HFFc6 (cell line): ENCODE measurements at regions not wholly inside any gene's neighbourhood (a gene's known extent, or its start where the extent isn't known, plus 50 kb on each side); places are given as distances from the start of the nearest gene placed in this dataset.

Experiments
- DNase-seq: peaks from one replicate; pipeline ENCODE4 v3.0.0-alpha.2; 2018
- H3K27ac Mint-ChIP-seq: 2 replicates; pipeline ENCODE4 v1.8.0; 2020; ENCODE audit warnings: mild to moderate bottlenecking, mixed read lengths
- H3K27me3 Mint-ChIP-seq: 2 replicates; pipeline ENCODE4 v1.8.0; 2021; ENCODE audit warnings: mild to moderate bottlenecking, moderate library complexity, mixed read lengths; ENCODE audit not compliant: insufficient read depth
- H3K36me3 Mint-ChIP-seq: 2 replicates; pipeline ENCODE4 v1.8.0; 2021; ENCODE audit warnings: low read depth, mixed read lengths
- H3K4me1 Mint-ChIP-seq: 2 replicates; pipeline ENCODE4 v1.8.0; 2020; ENCODE audit warnings: low read depth, mixed read lengths
- H3K4me3 Mint-ChIP-seq: 2 replicates; pipeline ENCODE4 v1.8.0; 2020; ENCODE audit warnings: mild to moderate bottlenecking, moderate library complexity, mixed read lengths
- H3K9me3 Mint-ChIP-seq: 2 replicates; pipeline ENCODE4 v1.8.0; 2020; ENCODE audit warnings: mild to moderate bottlenecking, mixed read lengths
- TF ChIP-seq, protein P1 (sequence below): fragments of 200-600 bp; sonication (generic); IDR thresholded peaks from 2 replicates; pipeline ENCODE4 v1.5.0; 2021; ENCODE audit warnings: antibody characterized with exemption, mild to moderate bottlenecking

DNA sequence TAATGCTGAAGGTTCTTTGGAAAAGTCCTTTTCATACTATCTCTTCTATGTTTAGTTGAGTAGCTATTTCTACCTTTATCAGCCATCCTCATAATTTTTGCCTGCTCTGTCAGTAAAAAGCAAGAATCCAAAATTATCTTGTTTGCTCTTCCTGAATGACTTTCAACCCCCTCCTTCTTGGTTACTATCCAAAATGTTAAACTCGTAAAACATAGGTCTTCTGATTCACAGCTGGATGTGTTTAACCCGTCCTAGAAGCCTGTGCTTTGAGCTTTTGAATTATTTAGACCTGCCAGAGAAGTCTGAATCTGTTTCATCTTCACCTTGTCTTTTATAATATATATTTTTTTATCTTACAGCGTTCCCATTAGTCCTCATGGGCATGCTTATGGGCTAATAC lies 136.4 kb upstream of the MDFIC start:
- H3K27ac Mint-ChIP-seq = no peak overlapping the region
- H3K36me3 Mint-ChIP-seq = no peaks in the 10 kb centered on the region
- no peak overlapping the region for H3K4me3 Mint-ChIP-seq
- peaks cover 3% of the 10 kb centered on the region for H3K27me3 Mint-ChIP-seq
- TF ChIP-seq, protein P1, sequence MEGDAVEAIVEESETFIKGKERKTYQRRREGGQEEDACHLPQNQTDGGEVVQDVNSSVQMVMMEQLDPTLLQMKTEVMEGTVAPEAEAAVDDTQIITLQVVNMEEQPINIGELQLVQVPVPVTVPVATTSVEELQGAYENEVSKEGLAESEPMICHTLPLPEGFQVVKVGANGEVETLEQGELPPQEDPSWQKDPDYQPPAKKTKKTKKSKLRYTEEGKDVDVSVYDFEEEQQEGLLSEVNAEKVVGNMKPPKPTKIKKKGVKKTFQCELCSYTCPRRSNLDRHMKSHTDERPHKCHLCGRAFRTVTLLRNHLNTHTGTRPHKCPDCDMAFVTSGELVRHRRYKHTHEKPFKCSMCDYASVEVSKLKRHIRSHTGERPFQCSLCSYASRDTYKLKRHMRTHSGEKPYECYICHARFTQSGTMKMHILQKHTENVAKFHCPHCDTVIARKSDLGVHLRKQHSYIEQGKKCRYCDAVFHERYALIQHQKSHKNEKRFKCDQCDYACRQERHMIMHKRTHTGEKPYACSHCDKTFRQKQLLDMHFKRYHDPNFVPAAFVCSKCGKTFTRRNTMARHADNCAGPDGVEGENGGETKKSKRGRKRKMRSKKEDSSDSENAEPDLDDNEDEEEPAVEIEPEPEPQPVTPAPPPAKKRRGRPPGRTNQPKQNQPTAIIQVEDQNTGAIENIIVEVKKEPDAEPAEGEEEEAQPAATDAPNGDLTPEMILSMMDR = no peak
- no peaks in the 10 kb centered on the region for H3K9me3 Mint-ChIP-seq
- H3K4me1 Mint-ChIP-seq = peaks cover 23% of the 10 kb centered on the region
- no peak for DNase-seq

DNA sequence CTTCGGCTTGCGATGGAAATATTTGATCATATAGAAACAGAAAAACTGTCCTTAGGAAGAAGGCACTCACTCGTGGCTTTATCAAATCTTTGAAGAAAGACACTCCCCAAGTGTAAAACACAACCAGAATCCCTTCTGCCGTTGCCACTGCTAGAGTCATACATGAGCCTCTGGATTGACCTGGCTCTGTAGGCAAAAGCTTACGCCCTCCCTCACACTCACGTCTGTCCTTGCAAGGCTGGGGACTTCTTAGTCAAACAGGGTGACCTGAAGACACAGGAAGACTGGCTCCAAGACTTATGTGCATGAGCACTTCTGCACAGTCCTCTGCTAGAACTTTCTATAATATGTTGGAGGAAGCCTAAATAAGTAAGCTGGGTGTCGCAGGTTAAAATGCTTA lies 135.4 kb upstream of the MDFIC start:
- TF ChIP-seq, protein P1 = no peak
- no peak overlapping the region for H3K4me3 Mint-ChIP-seq
- H3K36me3 Mint-ChIP-seq = no peaks in the 10 kb centered on the region
- H3K27ac Mint-ChIP-seq = no peak overlapping the region
- H3K9me3 Mint-ChIP-seq = no peaks in the 10 kb centered on the region
- peaks cover 30% of the 10 kb centered on the region for H3K4me1 Mint-ChIP-seq
- H3K27me3 Mint-ChIP-seq = peaks cover 3% of the 10 kb centered on the region
- no peak for DNase-seq

DNA sequence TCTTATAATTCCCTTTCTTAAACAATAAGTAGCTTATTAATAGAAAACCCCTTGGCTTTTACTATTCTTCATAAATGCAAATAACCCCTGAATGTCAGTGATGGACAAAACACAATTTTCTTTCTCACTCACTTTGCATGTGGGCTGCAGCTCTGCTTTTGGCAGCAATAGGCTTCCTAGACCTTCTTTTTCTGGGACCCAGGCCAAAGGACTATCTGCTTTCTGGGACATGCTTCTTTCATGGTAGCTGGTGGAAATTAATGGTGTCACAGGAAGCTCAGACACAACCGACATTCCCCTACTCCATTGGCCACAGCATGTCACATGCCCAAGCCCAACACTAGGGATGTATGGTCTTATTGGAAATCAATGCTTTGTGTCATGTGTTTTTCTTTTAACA lies 134.3 kb upstream of the MDFIC start:
- Mint-ChIP-seq H3K27me3 (no peaks in the 10 kb centered on the region; the same call in 1 of the 2 replicates), H3K4me3 (no peak overlapping the region), H3K4me1 (peaks cover 35% of the 10 kb centered on the region), H3K9me3 (no peaks in the 10 kb centered on the region), H3K27ac (no peak overlapping the region), H3K36me3 (no peaks in the 10 kb centered on the region)
- TF ChIP-seq, protein P1 = no peak
- no peak for DNase-seq

DNA sequence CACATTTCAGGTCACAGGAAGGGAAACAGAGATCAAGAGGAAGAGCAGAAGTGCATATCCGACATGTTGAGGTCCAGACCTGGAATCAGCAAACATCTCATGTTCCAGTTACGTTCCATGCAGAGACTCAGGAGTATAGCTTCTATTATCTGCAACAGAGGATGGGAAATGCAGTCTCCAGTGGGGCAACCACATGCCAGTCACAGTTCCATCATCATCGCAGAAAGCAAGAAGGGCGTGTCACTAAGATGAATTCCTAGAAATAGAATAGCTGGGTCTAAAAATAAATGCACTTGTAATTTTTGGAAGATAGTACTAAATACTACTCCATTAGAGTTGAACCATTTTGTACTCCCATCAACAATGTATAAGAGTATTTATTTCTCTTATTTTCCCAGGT lies 133.2 kb upstream of the MDFIC start:
- TF ChIP-seq, protein P1 = no peak
- Mint-ChIP-seq H3K4me1 (peaks cover 35% of the 10 kb centered on the region), H3K27ac (no peak overlapping the region), H3K27me3 (no peaks in the 10 kb centered on the region; the same call in 1 of the 2 replicates), H3K36me3 (no peaks in the 10 kb centered on the region), H3K4me3 (no peak overlapping the region), H3K9me3 (no peaks in the 10 kb centered on the region)
- DNase-seq = no peak

DNA sequence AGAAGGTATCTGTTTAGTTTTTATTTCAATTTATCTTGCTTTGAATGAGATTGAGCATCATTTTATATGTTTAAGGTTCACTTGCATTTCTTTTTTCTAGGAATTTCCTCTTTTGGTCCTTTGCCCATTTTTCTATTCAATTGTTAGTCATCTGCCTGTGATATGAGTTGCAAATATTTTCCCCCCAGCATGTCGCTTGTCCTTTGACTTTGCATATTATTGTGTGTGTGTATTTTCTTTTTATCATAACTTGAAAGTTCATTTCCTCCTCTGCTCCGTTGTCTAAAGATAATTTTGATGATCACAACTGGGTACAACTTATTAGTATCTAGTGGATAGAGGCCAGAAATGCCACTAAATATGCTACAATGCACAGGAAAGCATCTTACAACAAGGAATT lies 132.7 kb upstream of the MDFIC start:
- Mint-ChIP-seq H3K36me3 (no peaks in the 10 kb centered on the region), H3K27me3 (no peaks in the 10 kb centered on the region; the same call in 1 of the 2 replicates), H3K4me1 (peaks cover 35% of the 10 kb centered on the region), H3K27ac (peak overlapping the region; percentile 79; the same call in 1 of the 2 replicates), H3K9me3 (no peaks in the 10 kb centered on the region), H3K4me3 (peak overlapping the region; percentile 9; the same call in 1 of the 2 replicates)
- TF ChIP-seq, protein P1 = no peak
- DNase-seq = peak; percentile 18

DNA sequence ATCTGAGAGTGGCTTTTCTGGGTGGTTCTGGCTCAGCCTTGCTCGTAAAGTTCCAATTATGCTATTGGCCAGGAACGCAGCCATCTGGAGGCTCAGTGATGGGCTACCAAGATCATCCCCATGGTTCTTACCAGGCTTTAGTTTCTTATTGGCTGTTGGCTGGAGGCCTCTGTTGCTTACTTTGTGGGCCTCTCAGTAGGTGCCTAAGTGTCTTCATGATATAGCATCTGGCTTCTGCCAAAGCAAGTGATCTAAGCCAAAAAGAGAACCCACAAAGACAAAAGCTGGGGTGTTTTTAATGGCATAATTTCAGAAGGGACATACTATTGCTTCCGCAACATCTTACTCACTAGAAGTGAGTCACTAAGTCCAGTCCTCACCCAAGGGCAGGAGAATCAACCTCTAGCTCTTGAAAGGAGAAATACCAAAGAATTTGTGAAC lies 132.0 kb upstream of the MDFIC start:
- H3K4me1 Mint-ChIP-seq = peaks cover 35% of the 10 kb centered on the region
- no peaks in the 10 kb centered on the region for H3K36me3 Mint-ChIP-seq
- no peaks in the 10 kb centered on the region; the same call in 1 of the 2 replicates for H3K27me3 Mint-ChIP-seq
- TF ChIP-seq, protein P1 = no peak
- peak overlapping the region; percentile 79 for H3K27ac Mint-ChIP-seq
- peak; percentile 93 for DNase-seq
- H3K4me3 Mint-ChIP-seq = peak overlapping the region; percentile 33
- no peaks in the 10 kb centered on the region for H3K9me3 Mint-ChIP-seq
